ENCODE measurements at regions not wholly inside any gene's neighbourhood (a gene's known extent, or its start where the extent isn't known, plus 50 kb on each side); places are given as distances from the start of the nearest gene placed in this dataset.

DNA sequence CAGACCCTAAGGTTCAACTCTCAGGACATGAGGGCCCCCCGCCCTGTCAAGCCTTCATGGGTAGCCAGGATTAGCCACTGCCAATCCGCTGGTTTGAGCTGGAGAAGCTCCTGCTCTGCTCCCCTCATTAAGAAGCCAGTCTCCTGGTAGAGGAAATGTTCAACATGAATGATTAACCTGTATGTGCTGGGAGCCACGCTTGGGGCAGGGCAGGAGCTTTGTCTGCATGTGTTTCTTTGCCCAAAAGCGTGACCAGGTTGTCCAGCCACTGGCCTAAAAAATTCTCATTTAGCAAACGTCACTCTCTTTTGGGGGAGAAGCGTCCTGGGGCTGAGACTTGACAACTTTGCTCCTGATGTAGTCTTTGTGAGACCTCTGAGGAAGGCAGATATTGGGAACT is 96.5 kb downstream of the RRAGC start:
- no peak for ATAC-seq
- DNase-seq: no peak
- intact Hi-C loops (cut with micrococcal nuclease): no loop called here

- no peak for ATAC-seq
- no peak for DNase-seq
- intact Hi-C loops (cut with micrococcal nuclease): no loop called here
These were observed 99.0 kb downstream of the RRAGC start for GRCh38 chr1:38760562-38760961.

DNA sequence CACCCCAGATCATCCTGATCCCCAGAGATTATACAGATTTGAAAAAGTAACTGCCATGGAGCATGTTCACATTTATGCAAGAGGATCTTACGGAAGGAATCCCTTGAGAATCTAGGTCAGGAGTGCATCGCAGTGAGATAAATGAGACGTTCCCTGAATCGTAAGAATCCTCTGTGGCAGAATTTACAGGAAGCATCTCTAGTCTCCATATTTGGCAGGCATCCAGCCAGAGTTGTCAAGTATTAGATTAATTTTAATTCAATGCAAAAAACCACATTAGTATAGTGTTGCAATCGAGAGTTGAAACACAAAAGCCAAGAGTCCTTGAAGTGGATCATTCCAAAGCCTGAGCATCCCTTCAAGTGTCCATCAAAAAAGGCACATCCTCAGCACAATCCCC is 100.8 kb downstream of the RRAGC start:
- intact Hi-C loops (cut with micrococcal nuclease): no loop called here
- ATAC-seq (no peak), DNase-seq (no peak)

DNA sequence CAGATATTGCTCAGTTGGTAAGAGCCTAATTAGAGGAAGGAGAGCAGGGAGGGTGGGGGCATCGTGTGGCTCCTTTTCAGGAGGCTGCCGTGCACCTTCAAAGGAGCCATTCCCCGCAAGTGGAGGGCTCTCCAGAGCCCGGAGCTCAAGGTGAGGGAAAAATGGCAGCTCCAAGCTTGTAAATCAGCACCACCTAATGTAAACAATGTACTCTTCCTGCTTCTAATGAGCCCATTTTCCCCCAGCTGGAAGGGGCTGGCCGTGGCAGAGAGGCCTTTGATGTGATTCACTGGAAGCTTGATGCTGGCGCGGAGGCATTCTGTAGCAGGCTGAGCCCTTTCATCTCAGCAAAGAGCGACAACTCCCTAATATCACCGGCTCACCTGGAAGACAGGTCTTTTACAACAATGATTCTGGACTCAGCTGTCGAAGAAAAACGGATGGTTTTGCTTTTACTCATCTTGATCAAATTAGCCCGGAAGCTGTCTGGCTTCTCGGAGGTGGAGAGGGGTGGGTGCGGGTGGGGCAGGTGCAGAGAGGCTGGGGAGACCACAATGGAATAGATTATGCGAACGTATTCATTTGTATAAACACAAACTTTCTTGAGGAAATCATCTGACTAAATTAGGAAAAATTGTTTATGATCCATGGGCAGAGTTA is 112.5 kb downstream of the RRAGC start:
- DNase-seq (no peak), ATAC-seq (no peak)
- intact Hi-C loops (cut with micrococcal nuclease): no loop called here

DNA sequence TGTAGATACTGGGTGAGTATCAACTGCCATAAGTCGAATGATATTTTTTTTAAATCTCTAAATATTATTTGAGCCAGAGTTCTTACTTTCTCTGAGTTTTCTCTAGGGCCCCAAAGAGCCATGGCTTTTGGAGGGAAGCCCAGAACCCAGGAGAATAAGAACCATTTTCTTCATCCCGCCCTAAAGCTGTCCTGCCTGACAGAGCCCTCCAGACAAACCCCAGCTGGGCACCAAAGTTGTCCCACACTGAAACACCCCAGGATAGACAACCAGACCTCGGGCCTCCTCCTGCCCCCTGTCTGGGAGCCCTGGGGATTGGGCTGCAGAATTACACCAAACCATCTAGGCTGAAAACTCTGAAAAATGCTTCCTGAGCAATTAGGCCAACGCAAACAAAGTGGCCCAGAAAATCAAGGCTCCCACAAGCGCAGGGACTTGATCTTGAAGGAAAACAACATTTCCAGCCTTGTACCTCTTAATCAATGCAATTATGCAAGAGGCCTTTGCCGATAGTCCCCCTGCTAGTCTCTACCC is 113.1 kb downstream of the RRAGC start:
- ATAC-seq (peak; percentile 34), DNase-seq (no peak)
- intact Hi-C loops (cut with micrococcal nuclease): no loop called here

- intact Hi-C loops (cut with micrococcal nuclease): no loop called here
- ATAC-seq (no peak), DNase-seq (no peak)
These were observed 113.8 kb downstream of the RRAGC start for GRCh38 chr1:38745476-38746401.

- intact Hi-C loops (cut with micrococcal nuclease): no loop called here
- ATAC-seq (no peak), DNase-seq (no peak)
These were observed 114.9 kb downstream of the RRAGC start for GRCh38 chr1:38744452-38745350.

GRCh38 chr1:38743184-38743583 is 116.4 kb downstream of the RRAGC start:
- intact Hi-C loops (cut with micrococcal nuclease): no loop called here
- ATAC-seq (no peak), DNase-seq (no peak)

DNA sequence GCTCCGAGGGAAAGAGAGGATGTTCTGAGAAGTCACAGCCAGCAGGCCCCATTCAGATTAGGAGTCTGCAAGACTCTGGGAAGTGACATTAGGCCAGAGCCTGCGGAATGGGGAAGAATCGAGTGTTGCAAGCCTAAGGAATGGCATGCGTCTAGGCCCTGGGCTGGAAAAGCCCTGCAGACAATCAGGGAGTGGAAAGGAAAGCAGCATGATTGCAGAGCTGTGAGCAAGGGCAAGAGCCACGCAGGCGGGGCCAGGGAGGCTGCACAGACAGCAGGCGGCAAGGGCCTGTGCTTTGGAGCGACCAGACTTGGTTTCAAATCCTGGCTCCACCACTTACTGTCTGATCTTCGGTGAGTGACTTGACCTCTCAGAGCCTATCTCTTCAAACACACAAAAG is 118.2 kb downstream of the RRAGC start:
- no peak for DNase-seq
- intact Hi-C loops (cut with micrococcal nuclease): no loop called here
- no peak for ATAC-seq

GRCh38 chr1:38740487-38740886 is 119.1 kb downstream of the RRAGC start:
- peak; percentile 69 for ATAC-seq
- no peak for DNase-seq
- intact Hi-C loops (cut with micrococcal nuclease): no loop called here

GRCh38 chr1:38738207-38738606 is 121.4 kb downstream of the RRAGC start:
- no peak for ATAC-seq
- intact Hi-C loops (cut with micrococcal nuclease): no loop called here

GRCh38 chr1:38736399-38736798 is 123.2 kb downstream of the RRAGC start:
- intact Hi-C loops (cut with micrococcal nuclease): no loop called here
- DNase-seq (no peak), ATAC-seq (no peak)

More at GRCh38 chr1:38738207-38738606, 121.4 kb downstream of the RRAGC start:
- DNase-seq: no peak

DNA sequence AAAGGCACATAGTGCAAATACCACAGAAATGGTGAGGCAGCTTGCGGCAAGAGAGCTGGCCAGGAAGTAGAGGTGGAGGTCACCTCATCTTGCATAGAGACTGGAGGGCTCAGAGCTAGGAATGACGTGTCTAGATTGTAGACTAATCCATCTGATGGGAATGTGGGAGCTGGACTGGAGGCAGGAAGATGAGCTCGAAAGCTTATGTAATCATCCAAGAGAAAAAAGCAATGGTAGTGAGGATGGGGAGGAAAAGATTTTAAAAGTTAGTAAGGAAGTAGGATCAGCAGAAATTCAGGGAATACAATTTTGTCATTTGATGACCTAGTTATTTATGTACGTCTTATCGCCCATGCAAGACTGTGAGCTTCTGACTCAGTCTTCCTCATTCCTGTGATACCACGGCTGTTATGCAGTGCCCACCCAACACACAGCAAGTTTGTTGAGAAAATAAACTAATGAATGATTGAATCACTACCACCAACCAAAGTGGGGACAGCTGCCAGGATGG is 123.9 kb downstream of the RRAGC start:
- DNase-seq (no peak), ATAC-seq (no peak)
- intact Hi-C loops (cut with micrococcal nuclease): no loop called here

GRCh38 chr1:38733761-38734160 is 125.8 kb downstream of the RRAGC start:
- DNase-seq: no peak
- intact Hi-C loops (cut with micrococcal nuclease): no loop called here
- no peak for ATAC-seq

GRCh38 chr1:38730511-38731397 is 128.8 kb downstream of the RRAGC start:
- DNase-seq (no peak), ATAC-seq (no peak)
- intact Hi-C loops (cut with micrococcal nuclease): no loop called here

DNA sequence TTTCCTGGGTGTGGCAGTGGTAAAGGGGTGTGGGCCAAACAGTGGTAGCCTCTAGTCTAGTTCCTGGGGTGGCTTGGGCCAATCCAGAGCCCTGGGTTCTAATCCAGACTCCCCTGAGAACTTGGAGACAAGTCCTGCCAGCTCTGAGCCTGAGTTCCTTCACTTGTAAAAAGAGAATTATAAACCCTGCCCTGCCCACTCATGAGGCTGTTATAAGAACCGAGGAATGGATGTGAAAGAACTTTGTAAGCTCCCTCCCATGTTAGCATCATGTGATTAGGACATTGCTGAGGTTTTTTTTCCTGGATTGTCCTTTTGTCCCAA is 131.0 kb downstream of the RRAGC start:
- ATAC-seq: no peak
- intact Hi-C loops (cut with micrococcal nuclease): no loop called here

DNA sequence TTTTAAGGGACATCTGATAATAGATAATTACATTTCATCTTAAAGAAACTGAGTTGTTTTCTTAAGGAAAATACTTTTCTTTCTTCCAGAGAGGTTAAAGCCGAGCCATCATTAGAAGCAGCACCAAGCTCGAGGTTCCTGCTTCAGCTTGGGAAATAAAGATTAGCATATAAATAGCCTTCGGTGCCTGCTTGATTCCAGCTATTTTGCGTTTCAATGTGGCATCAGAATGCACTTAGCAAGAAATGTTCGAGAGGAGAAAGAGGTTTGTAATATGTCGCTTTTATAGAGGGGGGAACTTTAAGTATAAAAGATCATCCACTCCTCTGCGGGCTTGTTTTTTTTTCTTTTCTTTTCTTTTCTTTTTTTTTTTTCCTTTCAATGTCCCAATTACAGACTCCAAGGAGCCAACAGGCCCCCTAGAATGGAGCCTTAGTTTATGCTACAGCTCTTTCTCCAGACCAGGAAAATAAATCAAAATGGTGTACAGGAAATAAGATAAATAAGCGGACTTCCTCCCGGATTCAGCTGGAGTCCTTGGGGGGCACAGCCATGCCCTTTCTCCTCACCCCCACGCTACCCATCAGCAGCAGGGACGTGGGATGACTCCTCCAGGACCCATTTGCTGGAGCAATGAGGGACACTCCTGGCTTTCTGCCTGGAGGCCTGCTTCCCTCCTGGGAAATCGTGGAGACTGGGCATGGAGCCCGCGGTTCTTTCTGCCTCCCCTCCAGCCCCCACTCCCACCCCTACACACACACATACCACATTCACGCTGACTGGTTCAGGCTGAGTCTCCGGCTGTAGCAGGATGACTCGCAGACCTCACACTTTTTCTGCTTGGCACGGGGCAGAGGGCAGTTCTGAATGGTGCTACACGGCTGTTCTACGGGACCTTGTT is 131.6 kb downstream of the RRAGC start:
- peak; percentile 81 for ATAC-seq
- DNase-seq: peak; percentile 65
- intact Hi-C loops (cut with micrococcal nuclease): no loop called here

More for the DNA sequence above, 131.0 kb downstream of the RRAGC start:
- DNase-seq: no peak

Measured in left ventricle myocardium superior (tissue), 1 donor.